ENCODE measurements at regions not wholly inside any gene's neighbourhood (a gene's known extent, or its start where the extent isn't known, plus 50 kb on each side); places are given as distances from the start of the nearest gene placed in this dataset.

DNA sequence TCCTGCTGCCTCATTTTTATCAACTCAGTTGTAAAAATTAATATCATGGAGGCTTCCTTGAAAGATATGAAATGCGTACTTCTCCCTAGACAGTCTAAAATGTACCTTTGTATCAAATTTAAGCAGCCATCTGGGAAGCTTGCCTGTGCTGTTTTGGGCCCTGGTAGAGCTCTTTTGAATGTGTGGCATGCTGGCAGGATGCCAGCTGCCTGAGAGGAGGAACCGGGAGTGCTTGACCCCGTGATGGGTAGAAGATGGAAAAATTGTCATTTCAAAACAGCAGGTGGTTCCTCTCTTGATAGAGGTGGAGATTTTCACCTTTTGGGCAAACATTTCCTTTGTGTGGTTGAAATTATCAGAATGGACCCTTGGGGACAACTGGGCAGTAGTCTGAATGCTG lies 245.3 kb downstream of the RPLP1 start:
- intact Hi-C loops (cut with DNase I; ENCODE audit: low total_unique reads) = no loop called here
- Histone ChIP-seq H3K27me3 (no peaks in the 10 kb centered on the region), H3K9me3 (no peaks in the 10 kb centered on the region), H3K4me1 (no peaks in the 10 kb centered on the region), H3K27ac (no peak overlapping the region), H3K36me3 (no peaks in the 10 kb centered on the region), H3K4me3 (no peak overlapping the region)
- TF ChIP-seq, protein P1, sequence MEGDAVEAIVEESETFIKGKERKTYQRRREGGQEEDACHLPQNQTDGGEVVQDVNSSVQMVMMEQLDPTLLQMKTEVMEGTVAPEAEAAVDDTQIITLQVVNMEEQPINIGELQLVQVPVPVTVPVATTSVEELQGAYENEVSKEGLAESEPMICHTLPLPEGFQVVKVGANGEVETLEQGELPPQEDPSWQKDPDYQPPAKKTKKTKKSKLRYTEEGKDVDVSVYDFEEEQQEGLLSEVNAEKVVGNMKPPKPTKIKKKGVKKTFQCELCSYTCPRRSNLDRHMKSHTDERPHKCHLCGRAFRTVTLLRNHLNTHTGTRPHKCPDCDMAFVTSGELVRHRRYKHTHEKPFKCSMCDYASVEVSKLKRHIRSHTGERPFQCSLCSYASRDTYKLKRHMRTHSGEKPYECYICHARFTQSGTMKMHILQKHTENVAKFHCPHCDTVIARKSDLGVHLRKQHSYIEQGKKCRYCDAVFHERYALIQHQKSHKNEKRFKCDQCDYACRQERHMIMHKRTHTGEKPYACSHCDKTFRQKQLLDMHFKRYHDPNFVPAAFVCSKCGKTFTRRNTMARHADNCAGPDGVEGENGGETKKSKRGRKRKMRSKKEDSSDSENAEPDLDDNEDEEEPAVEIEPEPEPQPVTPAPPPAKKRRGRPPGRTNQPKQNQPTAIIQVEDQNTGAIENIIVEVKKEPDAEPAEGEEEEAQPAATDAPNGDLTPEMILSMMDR (IDR thresholded peaks at IDR 0.05) = no peak
- peak in 1 of 2 donors; percentile 47 for DNase-seq

DNA sequence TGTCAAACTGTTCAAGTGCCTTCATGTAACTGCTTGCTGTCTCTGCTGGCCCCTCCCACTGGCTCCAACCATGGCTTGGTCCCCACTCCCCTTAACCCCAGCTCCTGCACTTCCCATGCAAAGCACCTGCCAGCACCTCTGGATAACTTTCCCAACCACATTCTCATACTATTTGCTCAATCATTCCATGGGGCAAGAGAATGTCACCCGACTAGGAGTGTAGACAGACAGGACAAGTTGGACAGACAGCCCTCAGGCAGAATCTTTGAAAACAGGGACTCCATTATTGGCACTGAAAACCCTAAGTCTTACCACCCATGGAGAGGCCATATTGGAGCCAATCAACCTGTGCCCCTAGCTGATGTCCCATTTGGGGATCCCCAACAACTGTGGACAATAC lies 246.5 kb downstream of the RPLP1 start:
- Histone ChIP-seq H3K4me1 (peaks cover 0 to 5% (median 0%) of the 10 kb centered on the region in 4 donors), H3K36me3 (no peaks in the 10 kb centered on the region), H3K4me3 (no peak overlapping the region), H3K27ac (no peak overlapping the region), H3K27me3 (no peaks in the 10 kb centered on the region), H3K9me3 (no peaks in the 10 kb centered on the region)
- TF ChIP-seq, protein P1 (IDR thresholded peaks at IDR 0.05) = no peak
- no peak for DNase-seq
- intact Hi-C loops (cut with DNase I; ENCODE audit: low total_unique reads) = no loop called here

DNA sequence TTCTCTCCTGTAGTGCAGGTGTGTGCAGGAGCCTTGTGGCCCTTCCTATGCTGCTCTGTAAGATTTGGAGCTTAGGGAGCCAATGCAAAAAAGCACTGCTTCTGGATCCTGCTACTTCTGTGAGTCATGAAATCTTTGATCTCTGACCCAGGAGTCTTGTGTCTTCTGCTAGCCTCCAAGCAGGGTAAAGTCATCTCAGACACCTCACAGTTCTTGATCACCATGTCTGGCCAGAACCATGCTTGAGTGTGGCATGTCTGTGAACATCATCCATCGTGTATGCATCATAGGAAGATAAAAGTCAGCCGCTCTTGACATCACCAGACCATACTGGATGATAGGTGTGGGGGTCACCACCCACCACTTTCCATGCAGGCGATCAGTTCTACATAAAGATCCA lies 247.8 kb downstream of the RPLP1 start:
- intact Hi-C loops (cut with DNase I; ENCODE audit: low total_unique reads) = no loop called here
- Histone ChIP-seq H3K4me3 (no peak overlapping the region), H3K4me1 (peaks cover 0 to 9% (median 0%) of the 10 kb centered on the region in 4 donors), H3K27ac (no peak overlapping the region), H3K9me3 (no peaks in the 10 kb centered on the region), H3K36me3 (no peaks in the 10 kb centered on the region), H3K27me3 (no peaks in the 10 kb centered on the region)
- DNase-seq = no peak
- TF ChIP-seq, protein P1 (IDR thresholded peaks at IDR 0.05) = no peak

DNA sequence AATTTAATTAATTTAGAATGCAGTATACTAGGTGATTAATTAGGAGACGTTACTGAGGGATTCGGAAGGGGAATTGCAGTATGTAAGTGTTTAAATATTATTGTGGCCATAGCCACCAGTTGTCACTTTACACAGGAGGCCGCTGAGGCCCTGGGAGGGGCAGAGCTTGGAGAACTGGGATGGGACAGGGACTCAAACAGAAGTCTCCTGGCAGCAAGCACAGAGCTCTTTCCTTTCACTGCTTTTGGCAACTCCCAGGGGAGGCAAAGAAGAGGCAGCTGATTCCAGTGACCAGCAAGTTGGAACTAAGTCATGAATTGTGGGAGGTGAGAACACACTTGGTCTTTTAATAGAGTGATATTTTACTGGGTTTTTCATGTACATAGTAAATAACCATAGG lies 248.6 kb downstream of the RPLP1 start:
- Histone ChIP-seq H3K36me3 (no peaks in the 10 kb centered on the region), H3K27ac (no peak overlapping the region), H3K4me1 (peaks cover 0 to 9% (median 0%) of the 10 kb centered on the region in 4 donors), H3K27me3 (no peaks in the 10 kb centered on the region), H3K9me3 (no peaks in the 10 kb centered on the region), H3K4me3 (no peak overlapping the region)
- intact Hi-C loops (cut with DNase I; ENCODE audit: low total_unique reads) = no loop called here
- TF ChIP-seq, protein P1 (IDR thresholded peaks at IDR 0.05) = no peak
- no peak for DNase-seq

DNA sequence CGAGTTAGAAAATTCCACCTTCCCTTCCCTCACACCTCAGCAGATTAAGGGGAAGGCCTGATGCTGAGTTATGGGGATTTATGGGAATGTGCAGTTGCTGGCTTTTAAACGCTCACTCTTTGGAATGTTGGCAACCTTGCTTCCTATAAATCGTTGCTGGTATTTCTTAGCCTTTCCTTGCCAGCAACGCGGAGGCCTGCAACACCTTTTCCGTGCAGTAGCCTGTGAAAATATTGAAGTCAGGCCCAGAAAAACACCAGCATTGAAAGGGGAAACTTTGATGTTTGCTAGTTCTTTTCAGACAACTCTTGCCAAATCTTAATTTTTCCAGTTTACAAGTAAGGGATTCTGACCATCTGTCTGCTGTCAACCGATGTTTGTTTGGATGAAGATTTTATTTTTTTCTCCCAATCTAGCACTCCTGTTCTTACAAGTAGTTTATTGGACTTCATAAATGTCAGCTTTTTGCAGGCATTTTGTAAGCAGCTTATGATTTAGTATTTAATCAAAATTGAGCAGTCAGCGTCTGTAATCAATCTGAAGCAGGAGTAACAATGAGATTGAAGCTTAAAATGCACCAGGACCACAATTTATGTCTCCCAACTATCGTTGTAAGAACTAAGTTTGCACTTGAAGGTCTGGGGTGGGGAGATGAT lies 251.0 kb downstream of the RPLP1 start:
- DNase-seq = no peak
- Histone ChIP-seq H3K4me1 (peaks cover 0 to 9% (median 0%) of the 10 kb centered on the region in 4 donors), H3K4me3 (no peak overlapping the region), H3K36me3 (no peaks in the 10 kb centered on the region), H3K9me3 (peaks cover 0 to 14% (median 9%) of the 10 kb centered on the region in 3 donors), H3K27me3 (no peaks in the 10 kb centered on the region), H3K27ac (no peak overlapping the region)
- intact Hi-C loops (cut with DNase I; ENCODE audit: low total_unique reads) = no loop called here
- TF ChIP-seq, protein P1 (IDR thresholded peaks at IDR 0.05) = no peak
